ENCODE measurements at regions not wholly inside any gene's neighbourhood (a gene's known extent, or its start where the extent isn't known, plus 50 kb on each side); places are given as distances from the start of the nearest gene placed in this dataset.

- no peak for DNase-seq (ENCODE audit: low read depth)
- H3K4me3 ChIP-seq (ENCODE audit: low read length), result no peak overlapping the region
- no peak for TF ChIP-seq CTCF (conservative IDR thresholded peaks at IDR 0.05; ENCODE audit: low read length)
Observed at GRCh38 chr6:53418288-53418687, 69.5 kb upstream of the ELOVL5 start.

- H3K4me3 ChIP-seq (ENCODE audit: low read length), result no peak overlapping the region
- 0 out of 2 replicates have a peak, but pooled peaks have one; percentile 6 for TF ChIP-seq CTCF (conservative IDR thresholded peaks at IDR 0.05; ENCODE audit: low read length)
- no peak for DNase-seq (ENCODE audit: low read depth)
Observed at GRCh38 chr6:53417141-53417540, 68.4 kb upstream of the ELOVL5 start.

- no peak for DNase-seq (ENCODE audit: low read depth)
- TF ChIP-seq CTCF (conservative IDR thresholded peaks at IDR 0.05; ENCODE audit: low read length), result no peak
- no peak overlapping the region for H3K4me3 ChIP-seq (ENCODE audit: low read length)
Observed at GRCh38 chr6:53413326-53413725, 64.6 kb upstream of the ELOVL5 start.

- no peak for DNase-seq (ENCODE audit: low read depth)
- TF ChIP-seq CTCF (conservative IDR thresholded peaks at IDR 0.05; ENCODE audit: low read length), result no peak
- no peak overlapping the region for H3K4me3 ChIP-seq (ENCODE audit: low read length)
Observed at GRCh38 chr6:53412751-53413150, 64.0 kb upstream of the ELOVL5 start.

GRCh38 chr6:53412021-53412715 is 63.4 kb upstream of the ELOVL5 start:
- no peak overlapping the region for H3K4me3 ChIP-seq (ENCODE audit: low read length)
- no peak for TF ChIP-seq CTCF (conservative IDR thresholded peaks at IDR 0.05; ENCODE audit: low read length)
- DNase-seq (ENCODE audit: low read depth), result no peak

GRCh38 chr6:53411451-53411850 is 62.7 kb upstream of the ELOVL5 start:
- TF ChIP-seq CTCF (conservative IDR thresholded peaks at IDR 0.05; ENCODE audit: low read length), result no peak
- H3K4me3 ChIP-seq (ENCODE audit: low read length), result no peak overlapping the region
- DNase-seq (ENCODE audit: low read depth), result peak; percentile 4

GRCh38 chr6:53410508-53411258 is 61.9 kb upstream of the ELOVL5 start:
- H3K4me3 ChIP-seq (ENCODE audit: low read length), result no peak overlapping the region
- DNase-seq (ENCODE audit: low read depth), result peak; percentile 42
- TF ChIP-seq CTCF (conservative IDR thresholded peaks at IDR 0.05; ENCODE audit: low read length), result peak; percentile 82

Data from AG10803 (cell line).